HG02588 (cell line): ENCODE measurements at regions not wholly inside any gene's neighbourhood (a gene's known extent, or its start where the extent isn't known, plus 50 kb on each side); places are given as distances from the start of the nearest gene placed in this dataset.

Experiments used
- ATAC-seq: cut with Tn5 transposase; IDR thresholded peaks from one replicate; pipeline ENCODE4 v1.9.1; 2021; ENCODE audit warnings: mild to moderate bottlenecking, moderate library complexity; ENCODE audit not compliant: unreplicated experiment

- no peak for ATAC-seq
Measured at GRCh38 chr17:5693821-5694220, 109.5 kb upstream of the NLRP1 start.

- ATAC-seq, result no peak
Measured at GRCh38 chr17:5694551-5694950, 110.2 kb upstream of the NLRP1 start.

- no peak for ATAC-seq
Measured at GRCh38 chr17:5695480-5695879, 111.2 kb upstream of the NLRP1 start.

- ATAC-seq, result no peak
Measured at GRCh38 chr17:5698959-5699358, 114.7 kb upstream of the NLRP1 start.

- no peak for ATAC-seq
Measured at GRCh38 chr17:5699814-5700213, 115.5 kb upstream of the NLRP1 start.

GRCh38 chr17:5700745-5701144, 116.4 kb upstream of the NLRP1 start:
- no peak for ATAC-seq

GRCh38 chr17:5701381-5701780, 117.1 kb upstream of the NLRP1 start:
- ATAC-seq, result no peak

- no peak for ATAC-seq
Measured at GRCh38 chr17:5702951-5703510, 118.7 kb upstream of the NLRP1 start.

GRCh38 chr17:5703736-5704135, 119.4 kb upstream of the NLRP1 start:
- ATAC-seq, result no peak

GRCh38 chr17:5705081-5705875, 121.0 kb upstream of the NLRP1 start:
- no peak for ATAC-seq

GRCh38 chr17:5705876-5706576, 121.7 kb upstream of the NLRP1 start:
- no peak for ATAC-seq

- no peak for ATAC-seq
Measured at GRCh38 chr17:5706577-5707210, 122.4 kb upstream of the NLRP1 start.

GRCh38 chr17:5707482-5707881, 123.2 kb upstream of the NLRP1 start:
- ATAC-seq, result no peak

GRCh38 chr17:5708344-5708743, 124.0 kb upstream of the NLRP1 start:
- no peak for ATAC-seq

- ATAC-seq, result no peak
Measured at GRCh38 chr17:5711344-5711743, 127.0 kb upstream of the NLRP1 start.

GRCh38 chr17:5714993-5715392, 130.7 kb upstream of the NLRP1 start:
- ATAC-seq, result no peak

GRCh38 chr17:5715478-5715877, 131.2 kb upstream of the NLRP1 start:
- no peak for ATAC-seq

- ATAC-seq, result no peak
Measured at GRCh38 chr17:5718726-5719125, 134.4 kb upstream of the NLRP1 start.

- no peak for ATAC-seq
Measured at GRCh38 chr17:5719976-5720375, 135.7 kb upstream of the NLRP1 start.

- no peak for ATAC-seq
Measured at GRCh38 chr17:5730373-5730772, 146.1 kb upstream of the NLRP1 start.

- no peak for ATAC-seq
Measured at GRCh38 chr17:5740937-5741336, 156.6 kb upstream of the NLRP1 start.

- no peak for ATAC-seq
Measured at GRCh38 chr17:5741810-5742209, 157.5 kb upstream of the NLRP1 start.
